ENCODE measurements at regions not wholly inside any gene's neighbourhood (a gene's known extent, or its start where the extent isn't known, plus 50 kb on each side); places are given as distances from the start of the nearest gene placed in this dataset.
A peak's percentile ranks its signal among the peaks of the same experiment; 100 is the strongest.

DNA sequence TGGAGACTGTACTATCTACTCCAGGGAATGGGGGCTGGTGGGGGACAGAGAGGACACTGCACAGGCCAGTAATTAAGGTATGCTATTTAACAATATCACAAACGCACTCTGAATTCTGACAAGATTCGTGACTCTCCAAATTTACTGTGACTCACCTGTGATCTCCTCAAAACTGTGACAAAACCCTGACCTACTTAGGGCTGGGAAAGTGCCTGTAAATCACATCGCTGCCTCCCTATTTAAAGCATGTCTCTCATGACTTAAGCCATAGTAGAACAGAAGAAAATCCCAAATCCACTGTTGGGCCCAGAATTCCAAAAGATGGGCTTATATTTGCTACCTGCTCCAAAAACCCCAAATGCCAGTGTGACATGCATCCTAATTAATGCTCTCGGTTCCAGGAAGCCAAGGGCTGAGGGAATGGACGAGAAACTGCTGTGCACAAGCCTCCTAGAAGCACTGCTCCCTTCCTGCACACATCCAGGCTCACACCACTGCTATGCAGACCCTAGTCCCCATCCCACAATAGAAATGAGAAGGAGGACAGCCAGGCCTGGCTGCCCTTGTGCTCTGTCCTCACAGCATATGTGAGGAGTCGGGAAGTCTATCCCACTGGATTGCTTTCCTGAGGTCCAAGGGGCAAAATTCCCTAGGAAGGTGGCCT, 187.7 kb upstream of the CHRNA7 start:
- DNase-seq: no peak

DNA sequence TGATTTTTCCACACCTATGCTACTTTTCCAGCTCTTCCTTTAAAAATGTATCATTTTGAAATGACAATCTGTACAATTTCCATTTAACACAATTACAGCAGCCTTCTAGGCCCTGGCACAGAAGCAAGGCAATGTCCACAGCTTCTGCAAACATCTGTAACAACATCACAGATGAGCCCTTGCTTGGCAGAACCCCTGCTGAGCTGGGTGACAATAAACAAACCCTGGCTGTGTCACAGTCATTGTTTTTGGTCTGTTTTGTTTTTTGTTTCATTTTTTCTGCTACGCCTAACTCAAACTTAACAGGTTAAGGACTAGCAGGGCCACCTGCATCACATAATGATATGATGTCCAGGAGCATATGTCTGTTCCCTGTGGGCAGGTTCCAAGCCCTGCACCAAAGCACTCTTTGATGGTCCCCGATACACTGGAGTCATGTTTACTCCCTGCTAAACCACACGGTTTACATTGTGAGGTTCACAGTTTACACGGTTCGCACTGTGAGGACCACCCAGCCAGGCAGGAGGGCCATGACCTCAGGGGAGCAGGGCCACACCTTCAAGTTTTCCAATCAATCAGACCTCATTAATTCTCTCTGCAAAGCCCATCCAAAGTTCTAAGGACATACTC, 186.8 kb upstream of the CHRNA7 start:
- DNase-seq: peak; percentile 82

DNA sequence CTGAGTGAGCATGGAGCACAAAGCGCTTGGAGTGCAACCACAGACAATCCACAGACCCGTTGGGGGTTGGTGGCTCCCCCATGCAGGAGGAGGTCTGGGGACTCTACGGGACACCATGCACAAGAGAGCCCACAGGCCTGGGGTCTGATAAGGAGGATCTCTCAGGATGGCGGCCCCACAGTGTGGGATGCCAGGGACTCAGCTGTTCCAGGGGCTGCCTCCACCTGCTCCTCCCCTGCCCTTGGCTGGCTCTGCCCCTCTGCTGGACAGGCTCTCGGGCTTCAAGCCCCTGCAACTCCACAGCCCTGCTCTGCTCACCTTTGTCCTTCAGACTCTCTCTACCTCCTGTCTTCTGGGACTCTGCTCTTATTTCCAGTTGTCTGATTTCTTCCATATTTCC, 184.5 kb upstream of the CHRNA7 start:
- no peak for DNase-seq

DNA sequence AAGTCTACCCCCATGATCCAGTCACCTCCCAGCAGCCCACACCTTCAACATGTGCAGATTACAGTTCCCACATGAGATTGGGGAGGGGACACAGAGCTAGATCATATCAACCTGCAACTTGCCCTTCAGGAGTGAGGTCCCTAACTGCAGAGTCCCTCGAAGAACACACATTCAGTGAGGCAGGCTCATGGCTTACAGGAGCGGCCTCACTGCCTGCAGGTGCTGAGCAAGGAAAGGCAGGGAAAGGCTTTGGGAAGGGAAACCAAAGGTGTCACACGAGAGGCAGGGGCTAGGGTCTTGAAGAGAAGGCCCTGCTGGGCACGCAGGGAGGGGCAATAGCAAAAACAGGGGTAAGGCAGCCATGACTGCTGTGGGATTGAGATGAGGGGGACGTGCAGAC, 182.4 kb upstream of the CHRNA7 start:
- DNase-seq: no peak

DNA sequence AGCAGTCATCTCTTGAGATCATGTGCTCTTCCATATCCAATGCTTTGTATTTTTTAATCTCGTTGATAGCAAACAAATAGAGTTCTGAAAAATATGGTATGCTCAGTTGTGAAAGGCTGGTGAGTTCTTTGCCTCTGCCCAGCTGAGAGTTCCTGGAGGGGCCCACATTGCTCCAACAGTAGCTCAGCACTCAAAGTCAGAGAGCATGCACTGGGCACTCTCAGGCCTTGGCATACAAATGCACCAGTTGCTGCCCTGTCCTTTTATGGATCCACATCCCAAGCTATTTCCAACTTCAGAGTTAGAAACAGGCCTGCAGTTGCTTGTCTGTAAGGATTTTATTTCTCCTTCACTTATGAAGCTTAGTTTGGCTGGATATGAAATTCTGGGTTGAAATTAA, 181.7 kb upstream of the CHRNA7 start:
- no peak for DNase-seq

DNA sequence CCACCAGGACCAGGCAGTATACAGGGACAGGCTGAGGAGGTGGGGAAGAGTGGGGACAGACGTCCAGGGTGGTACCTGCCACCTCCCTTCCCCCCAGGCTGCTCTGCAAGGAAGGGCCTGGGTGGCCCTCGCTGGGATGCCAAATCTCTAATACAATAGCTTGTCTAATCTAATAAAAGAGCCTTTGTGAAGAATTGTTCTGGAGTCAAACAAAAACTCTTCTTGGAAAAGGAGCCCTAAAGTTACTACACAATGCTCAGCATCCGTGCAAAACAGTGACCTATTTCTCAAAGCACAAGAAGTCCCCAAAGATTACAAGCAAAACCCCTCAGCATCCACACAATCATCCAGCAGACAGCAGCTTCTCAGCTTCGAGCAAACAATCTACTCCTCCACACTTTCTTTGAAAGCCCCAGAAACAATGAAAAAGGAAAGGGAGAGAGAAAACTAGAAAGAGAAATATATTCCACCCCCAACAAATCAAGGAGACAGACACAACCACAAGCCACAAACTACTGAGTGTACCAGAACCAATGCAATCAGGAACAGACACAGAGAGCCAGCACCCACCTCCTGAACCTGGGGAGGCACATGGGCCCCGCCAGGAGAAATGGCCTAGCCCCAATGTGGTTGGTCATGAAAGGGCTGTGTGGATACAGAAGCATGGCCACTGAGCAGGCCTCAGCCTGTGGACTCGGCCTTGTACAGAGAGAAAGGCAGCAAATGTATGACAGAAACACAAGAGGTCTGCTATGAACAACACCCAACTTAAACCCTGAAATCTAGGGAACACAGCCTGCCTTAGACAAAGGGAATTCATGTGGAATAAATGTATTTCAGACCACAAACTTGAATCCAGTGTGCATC, 177.1 kb upstream of the CHRNA7 start:
- DNase-seq: no peak

DNA sequence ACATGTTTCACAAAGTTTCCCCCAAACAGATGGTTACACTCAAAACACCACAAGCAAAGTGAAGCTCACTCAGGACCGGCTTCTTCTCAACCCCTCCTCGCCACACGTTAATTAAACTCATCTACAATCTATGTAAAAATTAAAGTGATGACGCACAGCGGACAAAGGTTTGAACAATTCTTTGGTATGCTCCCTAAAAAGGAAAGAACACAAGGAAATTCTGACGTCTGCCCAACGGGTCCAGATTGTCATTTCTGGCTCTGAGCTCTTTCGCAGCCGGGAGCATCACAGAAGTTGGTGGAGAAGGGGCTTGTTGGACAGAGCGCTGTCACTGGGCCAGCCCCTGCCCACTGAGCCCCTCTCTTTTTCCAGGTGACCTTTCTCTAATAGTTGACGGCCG, 173.7 kb upstream of the CHRNA7 start:
- no peak for DNase-seq

DNA sequence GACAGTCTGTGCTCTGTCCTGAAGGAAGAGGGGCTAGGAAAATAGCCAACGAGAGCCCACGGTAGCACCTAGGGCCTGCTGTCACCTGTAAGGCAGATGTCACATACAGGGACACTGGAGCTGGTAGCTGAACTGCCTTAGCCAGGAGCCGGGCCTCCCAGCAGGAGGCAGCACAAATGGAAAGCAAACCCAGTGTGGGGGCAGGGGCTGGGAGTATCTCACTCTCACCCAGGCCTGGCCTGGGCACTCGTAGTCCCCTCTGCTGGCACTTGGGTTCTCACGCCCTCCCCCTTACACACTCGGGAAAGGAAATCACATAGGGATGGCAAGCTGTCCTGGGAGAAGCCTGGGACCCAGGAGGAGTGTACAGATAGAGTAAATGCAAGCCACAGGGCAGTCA, 173.1 kb upstream of the CHRNA7 start:
- no peak for DNase-seq

DNA sequence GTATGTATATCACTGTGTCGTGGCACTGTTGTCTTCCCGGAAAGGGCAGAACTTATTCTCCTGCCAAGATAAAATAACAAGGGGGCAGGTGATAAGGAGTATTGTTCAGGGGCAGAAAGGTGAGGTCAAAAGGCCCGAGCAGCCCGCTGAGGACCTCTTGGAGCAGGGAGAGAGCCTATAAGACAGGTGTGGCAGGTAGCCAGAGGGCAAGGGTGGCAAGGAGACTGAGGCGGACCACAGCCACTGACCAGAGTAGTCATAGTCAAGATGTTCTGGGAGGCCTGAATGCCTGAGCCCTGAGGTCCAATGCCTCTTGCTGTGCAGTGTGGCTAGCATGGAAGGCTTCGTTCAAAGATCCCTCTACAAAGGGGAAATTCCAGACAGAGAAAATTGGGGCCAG, 172.3 kb upstream of the CHRNA7 start:
- DNase-seq: no peak

DNA sequence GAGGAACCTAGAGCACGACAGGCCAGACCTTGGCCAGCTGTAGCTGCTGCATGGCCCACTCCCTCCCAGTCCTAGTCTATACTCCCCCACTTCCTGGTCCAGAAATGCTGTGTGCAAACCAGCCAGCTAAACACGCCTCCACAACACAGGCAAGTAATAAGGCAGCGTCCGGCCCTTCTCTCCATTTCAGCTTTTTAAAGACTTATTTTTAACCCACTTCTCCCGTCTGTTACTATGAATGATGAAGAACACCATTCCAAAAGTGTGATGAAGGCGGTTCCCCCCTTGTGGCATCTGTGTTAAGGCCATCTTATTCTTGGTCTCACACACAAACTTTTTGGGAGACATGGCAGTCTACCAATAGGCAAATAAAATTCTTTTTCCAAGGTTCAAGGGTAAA, 164.1 kb upstream of the CHRNA7 start:
- DNase-seq: no peak

DNA sequence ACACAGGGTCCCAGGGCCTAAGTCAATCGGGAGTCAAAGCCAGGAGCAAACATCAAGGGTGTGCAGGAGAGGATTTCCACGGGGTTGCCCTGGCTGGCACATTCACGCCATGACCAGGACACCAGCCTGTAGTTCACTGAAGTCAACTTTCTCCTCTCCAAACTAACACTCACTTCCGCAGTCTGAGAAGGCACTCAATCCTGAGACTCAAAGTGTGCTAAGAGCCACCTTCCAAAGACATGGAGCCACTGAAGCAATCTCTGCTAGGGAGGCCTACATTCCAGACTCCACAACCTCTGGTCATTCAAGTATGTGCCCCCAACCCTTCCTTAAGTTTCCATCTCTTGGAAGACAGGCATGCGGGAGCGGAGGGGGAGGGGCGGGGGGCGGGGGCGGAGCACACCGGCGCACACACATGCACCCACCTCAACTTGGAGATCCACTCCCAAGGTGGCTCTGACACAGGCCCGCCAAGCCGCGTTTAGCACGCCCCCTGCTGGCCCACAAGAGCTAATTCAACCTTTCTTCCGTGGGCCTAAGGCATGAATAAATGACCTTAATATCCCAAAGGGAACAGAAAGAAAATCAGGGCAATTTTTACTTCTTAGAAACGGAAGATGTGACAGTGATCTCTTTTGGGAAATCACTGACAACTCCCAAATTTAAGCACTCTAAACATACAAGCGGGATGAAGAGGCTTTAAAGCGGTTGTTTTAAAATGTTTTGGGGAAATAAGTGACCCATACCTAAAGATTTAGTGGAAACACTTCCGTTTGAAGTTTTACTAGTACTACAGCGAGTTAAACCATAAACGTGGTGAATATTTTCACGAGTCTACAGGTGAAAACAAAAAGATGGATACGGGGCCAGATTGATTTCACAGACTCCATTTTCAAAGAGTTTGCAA, 162.5 kb upstream of the CHRNA7 start:
- peak; percentile 51 for DNase-seq

DNA sequence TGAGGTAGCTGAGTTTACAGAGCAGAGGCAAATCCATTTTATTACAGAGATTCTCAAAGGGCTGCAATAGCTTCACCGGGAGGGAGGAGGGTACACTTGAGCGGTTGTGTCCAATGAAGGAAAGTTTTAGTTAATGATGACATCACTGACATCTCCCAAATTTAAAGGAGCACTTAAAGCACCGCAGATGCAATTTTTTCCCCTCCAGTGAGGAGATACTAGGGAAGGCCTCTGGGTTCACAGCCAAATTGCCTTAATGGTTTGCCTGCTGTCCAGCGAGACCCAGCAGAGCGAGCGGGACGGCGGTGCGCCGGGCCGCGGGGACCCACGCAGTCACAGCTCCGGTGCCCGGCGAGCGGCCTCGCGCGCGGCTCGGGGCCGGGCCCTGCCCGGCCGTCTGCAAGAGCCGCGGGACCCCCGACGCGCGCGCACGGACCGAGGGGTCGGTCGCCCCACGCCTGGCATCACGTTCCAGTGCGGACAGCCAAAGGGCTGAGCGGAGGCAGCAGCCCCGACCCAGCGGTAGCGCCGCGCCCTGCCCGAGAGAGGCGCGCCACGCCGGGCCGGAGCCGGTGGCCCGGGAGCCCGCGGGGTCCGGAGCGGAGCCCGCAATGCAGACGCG, 160.5 kb upstream of the CHRNA7 start:
- no peak for DNase-seq

DNA sequence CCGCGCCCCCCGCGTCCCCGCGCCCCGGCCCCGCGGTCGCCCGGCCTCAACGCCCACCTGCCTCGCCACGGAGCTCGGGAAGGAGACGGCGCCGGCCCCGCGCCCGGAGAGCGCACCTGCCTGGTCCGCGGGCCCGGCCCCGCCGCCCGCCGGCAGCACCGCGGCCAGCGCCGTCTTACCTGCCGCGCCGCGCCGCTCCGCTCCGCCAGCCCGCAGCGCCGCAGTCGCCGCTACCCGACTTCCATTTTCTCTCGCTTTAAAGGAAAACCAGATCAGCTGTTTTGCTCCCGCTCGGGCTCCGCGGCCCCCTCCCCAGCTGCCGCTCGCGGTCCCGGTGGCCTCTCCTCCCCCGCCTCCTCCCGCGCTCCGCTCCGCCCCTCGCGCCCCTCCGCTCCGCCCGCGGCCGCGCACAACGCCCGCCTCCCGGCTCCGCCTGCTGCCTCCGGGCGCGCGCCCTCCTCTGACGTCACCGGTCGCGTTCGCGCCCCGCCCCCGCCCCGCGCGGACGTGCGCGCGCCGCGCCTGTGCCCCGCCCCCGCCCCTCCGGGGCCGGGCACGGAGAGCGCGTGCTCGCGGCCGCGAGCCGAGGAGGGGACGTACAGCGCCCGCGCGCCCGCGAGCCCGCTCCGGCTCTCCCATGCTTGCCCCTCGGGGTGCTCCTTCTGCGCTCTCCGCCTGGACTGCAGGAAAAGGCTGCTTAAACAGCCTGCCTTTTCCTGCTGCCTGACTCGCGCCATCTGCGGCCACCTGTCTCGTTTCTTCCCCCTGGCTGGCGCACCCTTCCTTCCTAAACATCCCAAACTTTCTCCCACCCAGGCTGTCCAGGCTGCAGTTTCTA, 159.8 kb upstream of the CHRNA7 start, which contains the start of gene OTUD7A:
Gene OTUD7A, minus strand, starts transcription at position 346 of the 838 bp plus-strand sequence.
- peak; percentile 93 for DNase-seq

DNA sequence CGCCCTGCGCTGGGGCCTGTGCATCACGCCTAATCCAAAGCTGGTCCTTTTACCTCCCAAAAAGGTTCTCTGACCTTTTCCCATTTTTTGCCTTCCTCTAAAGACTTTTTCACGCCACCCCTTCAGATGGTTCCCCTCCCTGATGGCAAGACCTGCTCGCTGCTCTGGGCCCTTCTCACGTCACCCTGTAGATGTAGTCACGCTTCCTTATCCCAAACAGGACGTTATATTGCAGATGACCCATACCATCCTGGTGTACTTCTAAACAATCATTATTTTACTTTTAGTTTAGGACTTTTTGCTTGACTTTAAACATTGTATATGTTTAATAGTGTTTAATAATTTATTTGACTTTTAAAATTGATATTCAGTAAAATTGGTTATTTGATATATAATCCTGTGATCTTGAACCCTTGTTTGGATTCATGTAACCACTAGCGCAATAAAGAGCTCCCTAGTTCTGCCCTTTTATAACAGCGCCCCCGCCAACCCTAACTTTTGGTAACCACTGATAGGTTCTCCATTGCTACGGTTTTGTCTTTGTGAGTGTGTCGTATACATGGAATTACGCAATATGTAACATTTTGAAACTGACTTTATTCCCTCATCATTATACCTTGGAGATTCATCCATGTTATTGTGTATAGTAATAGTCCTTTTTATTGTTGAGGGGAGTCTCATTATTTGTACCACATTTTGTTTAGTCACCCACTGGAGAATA, 159.0 kb upstream of the CHRNA7 start:
- DNase-seq: no peak

DNA sequence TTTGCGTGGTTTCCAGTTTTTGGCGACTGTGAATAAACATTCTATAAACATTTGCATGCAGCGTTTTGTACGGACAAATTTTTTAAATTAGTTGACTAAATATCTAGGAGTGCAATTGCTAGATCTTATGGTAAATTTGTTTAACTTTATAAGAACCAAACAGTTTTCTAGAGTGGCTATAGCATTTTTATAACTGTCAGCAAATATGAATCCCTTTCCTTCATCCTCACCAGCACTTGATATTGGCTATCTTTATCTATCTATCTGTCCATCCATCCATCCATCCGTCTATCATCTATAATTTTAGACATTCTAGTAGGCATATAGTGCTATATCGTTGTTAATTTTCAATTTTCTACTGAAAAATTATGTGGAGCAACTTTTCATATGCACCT, 158.4 kb upstream of the CHRNA7 start:
- DNase-seq: no peak

DNA sequence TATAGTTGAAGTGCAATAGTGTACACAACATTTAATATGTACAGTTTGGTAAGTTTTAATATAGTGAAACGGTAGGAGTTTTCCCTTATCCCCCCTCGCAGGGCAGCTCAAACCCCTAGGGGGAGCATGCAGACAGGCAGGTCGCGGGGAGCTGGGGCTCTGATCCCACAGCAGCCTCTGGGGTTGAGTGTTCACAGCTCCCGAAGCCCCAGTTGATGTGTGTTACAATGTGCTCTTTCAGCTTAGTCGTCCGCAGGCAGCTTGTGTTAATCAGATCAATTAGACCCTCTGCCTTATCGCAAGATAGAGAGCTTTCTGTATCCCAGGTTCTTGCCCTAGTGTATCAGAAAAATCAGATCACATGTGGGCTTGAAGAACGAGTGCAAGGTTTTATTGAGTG, 143.1 kb upstream of the CHRNA7 start:
- no peak for DNase-seq

DNA sequence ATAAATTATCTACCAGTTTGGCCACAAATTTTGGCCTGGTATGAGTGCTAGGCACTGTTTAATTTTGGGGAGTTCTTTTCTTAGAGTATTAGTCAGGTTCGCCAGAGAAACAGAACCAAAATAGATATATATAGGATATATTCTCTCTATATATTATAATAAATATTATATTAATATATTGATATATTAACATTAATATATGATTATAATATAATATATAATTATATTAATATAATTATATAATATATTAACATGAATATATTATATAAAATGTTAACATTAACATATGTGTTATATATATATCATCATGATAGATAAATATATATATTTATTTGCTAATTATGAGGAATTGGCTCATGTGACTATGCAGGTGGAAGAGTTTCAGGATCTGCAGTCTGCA, 137.8 kb upstream of the CHRNA7 start:
- no peak for DNase-seq

DNA sequence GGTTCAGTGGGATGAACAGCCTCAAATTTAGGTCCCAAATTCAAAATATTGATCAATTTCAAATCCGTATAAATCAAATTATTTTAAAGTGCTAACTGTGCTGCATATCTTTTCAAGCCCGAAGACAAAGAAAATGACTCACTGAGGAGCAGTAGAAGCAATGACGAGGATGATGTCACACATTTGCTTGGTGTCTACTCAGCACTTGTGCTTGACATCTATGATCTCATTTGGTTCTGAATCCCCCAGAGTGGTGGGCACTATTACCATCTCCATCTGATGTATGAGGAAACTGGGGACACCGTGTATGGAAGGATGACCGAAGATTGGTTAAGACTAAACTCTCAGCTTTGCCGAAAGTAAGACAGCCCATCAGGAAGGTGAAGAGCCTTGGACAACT, 136.5 kb upstream of the CHRNA7 start:
- DNase-seq: no peak

DNA sequence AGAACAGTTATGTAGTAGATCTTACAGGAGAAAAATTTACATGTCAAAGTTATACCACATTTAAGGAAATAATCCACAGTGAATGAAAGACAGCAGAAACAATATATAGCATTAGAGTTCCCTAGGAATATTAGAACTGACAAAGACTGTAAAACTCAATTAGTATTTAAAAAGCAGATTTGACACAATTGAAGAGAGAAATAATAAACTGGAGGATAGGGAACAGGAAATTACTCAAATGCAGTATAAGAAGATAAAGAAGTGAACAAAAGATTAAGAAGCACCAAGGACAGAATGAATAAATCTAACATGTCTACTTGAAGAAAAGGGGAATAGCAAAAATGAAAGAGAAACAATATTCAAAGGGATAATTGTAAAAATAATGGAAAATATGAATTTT, 132.6 kb upstream of the CHRNA7 start:
- no peak for DNase-seq

DNA sequence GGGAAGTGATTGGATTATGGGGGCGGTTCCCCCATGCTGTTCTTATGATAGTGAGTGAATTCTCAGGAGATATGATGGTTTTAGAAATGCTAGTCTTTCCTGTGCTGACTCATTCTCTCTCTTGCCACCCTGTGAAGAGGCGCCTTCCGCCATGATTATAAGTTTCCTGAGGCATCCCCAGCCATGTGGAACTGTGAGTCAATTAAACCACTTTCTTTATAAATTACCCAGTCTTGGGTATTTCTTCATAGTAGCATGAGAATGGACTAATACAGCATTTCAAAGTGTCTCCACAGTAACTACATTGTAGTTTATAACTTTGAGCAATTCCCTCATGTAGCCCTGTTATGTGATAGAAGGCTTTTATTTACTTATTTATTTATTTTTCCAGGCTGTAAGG, 128.8 kb upstream of the CHRNA7 start:
- DNase-seq: no peak

DNA sequence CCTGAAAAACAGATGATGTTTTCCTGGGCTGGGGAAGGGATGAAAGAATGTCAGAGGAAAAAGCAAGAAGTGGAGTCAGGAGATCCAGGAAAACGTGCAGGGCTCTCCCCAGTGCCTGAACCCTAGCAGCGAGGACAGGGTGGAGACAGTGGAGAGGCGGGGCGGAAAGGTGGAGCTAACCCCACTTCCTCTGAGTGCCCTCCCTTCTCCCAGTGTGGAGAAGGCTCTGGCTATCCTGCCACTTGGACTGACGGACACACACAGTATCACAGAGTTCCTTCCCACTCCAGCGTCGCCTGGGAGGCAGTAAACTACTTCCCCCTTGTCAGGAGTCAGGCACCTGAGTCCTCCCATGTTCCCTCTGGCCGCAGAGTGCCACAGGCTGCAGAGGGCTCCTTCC, 125.3 kb upstream of the CHRNA7 start:
- DNase-seq: no peak

All from COR-L47 (cell line).